NT2/D1 (cell line): ENCODE measurements at regions not wholly inside any gene's neighbourhood (a gene's known extent, or its start where the extent isn't known, plus 50 kb on each side); places are given as distances from the start of the nearest gene placed in this dataset.

Experiments
- DNase-seq: peaks from one replicate; pipeline ENCODE4 v3.0.0-alpha.2; 2011; ENCODE audit warnings: low read depth, low spot score
- H3K27me3 ChIP-seq: 2 replicates; pipeline ENCODE4 v1.6.0; 2011; ENCODE audit warnings: mild to moderate bottlenecking; ENCODE audit not compliant: insufficient read length, insufficient read depth
- H3K36me3 ChIP-seq: 2 replicates; pipeline ENCODE4 v1.6.1; 2011; ENCODE audit warnings: mild to moderate bottlenecking, low read length, mixed read lengths; ENCODE audit not compliant: insufficient read depth, insufficient read length
- H3K4me1 ChIP-seq: 2 replicates; pipeline ENCODE4 v1.5.1; 2011; ENCODE audit not compliant: insufficient read depth, insufficient read length
- H3K4me3 ChIP-seq: 2 replicates; pipeline ENCODE4 v1.5.1; 2011; ENCODE audit warnings: low read depth; ENCODE audit not compliant: insufficient read length
- H3K9ac ChIP-seq: 2 replicates; pipeline ENCODE4 v1.6.0; 2011; ENCODE audit warnings: low read depth; ENCODE audit not compliant: insufficient read length
- H3K9me3 ChIP-seq: 2 replicates; pipeline ENCODE4 v1.5.1; 2011; ENCODE audit warnings: mild to moderate bottlenecking, low read length; ENCODE audit not compliant: insufficient read depth
- SUZ12 ChIP-seq: IDR thresholded peaks from 2 replicates; pipeline ENCODE4 v1.6.1; 2011; ENCODE audit not compliant: insufficient read length, insufficient read depth; ENCODE audit errors: extremely low read depth
- YY1 ChIP-seq: IDR thresholded peaks from 2 replicates; pipeline ENCODE4 v1.6.1; 2011; ENCODE audit not compliant: insufficient read length, insufficient read depth
- ZNF274 ChIP-seq: IDR thresholded peaks from 2 replicates; pipeline ENCODE4 v1.6.1; 2011; ENCODE audit warnings: mild to moderate bottlenecking, low read depth, low read length

- Histone ChIP-seq H3K4me1 (no peaks in the 10 kb centered on the region), H3K9me3 (no peaks in the 10 kb centered on the region), H3K36me3 (no peaks in the 10 kb centered on the region), H3K4me3 (no peak overlapping the region), H3K9ac (no peak overlapping the region), H3K27me3 (no peaks in the 10 kb centered on the region)
- DNase-seq: no peak
- no peak for TF ChIP-seq YY1
- TF ChIP-seq SUZ12: no peak
- no peak for TF ChIP-seq ZNF274
Observed at GRCh38 chr2:107108556-107108955, 222.6 kb upstream of the ST6GAL2 start.

GRCh38 chr2:107111623-107112022 lies 225.7 kb upstream of the ST6GAL2 start:
- Histone ChIP-seq H3K27me3 (no peaks in the 10 kb centered on the region), H3K36me3 (no peaks in the 10 kb centered on the region), H3K4me3 (no peak overlapping the region), H3K9ac (no peak overlapping the region), H3K4me1 (no peaks in the 10 kb centered on the region), H3K9me3 (no peaks in the 10 kb centered on the region)
- TF ChIP-seq ZNF274 (no peak), SUZ12 (no peak), YY1 (no peak)
- no peak for DNase-seq

GRCh38 chr2:107112561-107112960 lies 226.6 kb upstream of the ST6GAL2 start:
- Histone ChIP-seq H3K4me3 (no peak overlapping the region), H3K9me3 (no peaks in the 10 kb centered on the region), H3K4me1 (no peaks in the 10 kb centered on the region), H3K9ac (no peak overlapping the region), H3K36me3 (no peaks in the 10 kb centered on the region), H3K27me3 (no peaks in the 10 kb centered on the region)
- DNase-seq: no peak
- TF ChIP-seq SUZ12 (no peak), YY1 (no peak), ZNF274 (no peak)

DNA sequence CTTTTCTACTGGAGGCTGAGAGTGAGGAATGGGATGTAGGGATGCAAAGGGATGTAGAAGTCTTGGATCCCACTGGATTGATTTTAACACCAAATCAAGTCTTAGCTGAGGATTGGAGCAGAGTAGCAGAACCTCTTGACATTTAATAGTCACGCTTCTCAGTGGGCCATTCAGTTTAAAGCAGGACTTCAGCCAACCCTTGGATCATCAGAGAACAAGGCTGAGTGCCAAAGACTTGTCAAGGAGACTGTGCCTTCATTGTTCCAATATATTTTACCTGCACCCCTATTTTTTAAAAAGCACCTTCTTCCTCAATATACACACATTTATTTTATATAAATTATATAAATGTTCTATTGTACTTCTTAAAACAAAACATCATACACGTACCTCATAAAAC lies 242.4 kb upstream of the ST6GAL2 start:
- H3K27me3 ChIP-seq: no peaks in the 10 kb centered on the region
- H3K4me3 ChIP-seq: no peak overlapping the region
- no peak for DNase-seq
- no peaks in the 10 kb centered on the region for H3K4me1 ChIP-seq
- H3K9ac ChIP-seq: no peak overlapping the region
- no peaks in the 10 kb centered on the region for H3K36me3 ChIP-seq
- no peaks in the 10 kb centered on the region for H3K9me3 ChIP-seq
- TF ChIP-seq ZNF274 (no peak), SUZ12 (no peak), YY1 (no peak)

- Histone ChIP-seq H3K9me3 (no peaks in the 10 kb centered on the region), H3K36me3 (no peaks in the 10 kb centered on the region), H3K9ac (no peak overlapping the region), H3K4me1 (no peaks in the 10 kb centered on the region), H3K4me3 (no peak overlapping the region), H3K27me3 (no peaks in the 10 kb centered on the region)
- no peak for TF ChIP-seq SUZ12
- DNase-seq: no peak
Observed at GRCh38 chr2:107132070-107132469, 246.1 kb upstream of the ST6GAL2 start.

DNA sequence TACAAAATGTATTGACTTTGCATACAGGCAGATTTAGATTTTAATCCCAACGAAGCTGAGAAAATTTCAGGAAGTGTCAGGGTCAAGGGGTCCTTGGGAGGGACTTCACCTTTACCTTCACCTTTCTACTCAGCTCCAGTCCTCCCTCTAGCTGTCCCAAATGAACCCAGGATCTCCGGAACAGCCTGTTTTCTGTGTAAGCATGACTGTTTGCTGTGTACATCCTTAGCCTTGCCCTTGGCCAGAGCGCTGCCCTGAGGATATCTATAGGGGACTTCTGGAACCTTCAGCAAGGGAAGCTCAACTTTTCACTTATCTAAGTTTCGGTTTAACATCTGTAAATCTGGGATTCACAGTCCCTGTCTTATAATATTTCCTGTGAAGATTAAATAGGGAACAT lies 246.8 kb upstream of the ST6GAL2 start:
- no peaks in the 10 kb centered on the region for H3K9me3 ChIP-seq
- H3K4me1 ChIP-seq: no peaks in the 10 kb centered on the region
- no peak overlapping the region for H3K9ac ChIP-seq
- H3K27me3 ChIP-seq: no peaks in the 10 kb centered on the region
- H3K36me3 ChIP-seq: no peaks in the 10 kb centered on the region
- H3K4me3 ChIP-seq: no peak overlapping the region
- no peak for TF ChIP-seq YY1
- no peak for TF ChIP-seq SUZ12
- TF ChIP-seq ZNF274: no peak
- no peak for DNase-seq

DNA sequence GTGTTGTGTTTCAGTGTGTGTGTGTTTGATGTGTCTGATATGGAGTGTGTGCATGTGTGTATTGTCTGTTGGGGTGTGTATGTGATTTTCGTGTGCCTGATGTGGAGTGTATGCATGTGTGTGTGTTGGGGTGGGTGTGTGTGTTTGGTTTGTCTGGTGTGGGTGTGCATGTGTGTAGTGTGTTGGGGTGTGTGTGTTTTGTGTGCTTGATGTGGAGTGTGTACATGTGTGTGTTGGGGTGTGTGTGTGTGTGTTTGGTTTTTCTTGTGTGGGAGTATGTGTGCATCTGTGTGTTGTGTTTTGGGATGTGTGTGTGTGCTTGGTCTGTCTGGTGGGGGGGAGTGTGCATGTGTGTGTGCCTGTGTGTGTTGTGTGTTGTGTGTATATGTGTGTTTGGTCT lies 247.4 kb upstream of the ST6GAL2 start:
- TF ChIP-seq YY1: no peak
- no peak for TF ChIP-seq SUZ12
- TF ChIP-seq ZNF274: no peak
- Histone ChIP-seq H3K4me1 (no peaks in the 10 kb centered on the region), H3K9ac (no peak overlapping the region)

DNA sequence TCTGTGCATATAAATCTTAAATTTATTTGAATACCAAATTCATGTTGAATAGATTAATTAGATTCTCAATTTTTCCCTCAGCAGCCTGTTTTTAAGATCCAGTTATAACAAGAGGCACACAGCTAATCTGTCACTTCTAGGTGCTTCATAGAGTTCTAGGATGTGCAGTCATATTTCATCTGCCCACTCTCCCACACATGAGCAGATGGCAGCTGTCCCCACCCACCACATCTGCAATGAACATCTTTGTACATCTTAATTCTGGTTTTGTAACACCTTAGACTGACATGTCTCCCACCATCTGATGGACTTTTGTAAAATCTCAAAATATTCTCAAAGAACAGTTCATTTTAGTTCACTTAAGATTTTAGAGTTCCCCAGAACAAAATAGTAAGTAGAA lies 250.8 kb upstream of the ST6GAL2 start:
- no peak for DNase-seq
- Histone ChIP-seq H3K4me1 (no peaks in the 10 kb centered on the region), H3K9ac (no peak overlapping the region), H3K27me3 (no peaks in the 10 kb centered on the region), H3K36me3 (no peaks in the 10 kb centered on the region), H3K4me3 (no peak overlapping the region), H3K9me3 (no peaks in the 10 kb centered on the region)
- TF ChIP-seq SUZ12 (no peak), YY1 (no peak), ZNF274 (no peak)

More for the DNA sequence above, 247.4 kb upstream of the ST6GAL2 start:
- no peak overlapping the region for H3K4me3 ChIP-seq
- no peaks in the 10 kb centered on the region for H3K9me3 ChIP-seq
- no peaks in the 10 kb centered on the region for H3K36me3 ChIP-seq
- no peak for DNase-seq
- H3K27me3 ChIP-seq: no peaks in the 10 kb centered on the region
